A673 (cell line): ENCODE measurements at regions not wholly inside any gene's neighbourhood (a gene's known extent, or its start where the extent isn't known, plus 50 kb on each side); places are given as distances from the start of the nearest gene placed in this dataset.

Source experiments
- BruUV-seq: library from RNA; stranded (reverse); fragments of 400-500 nt; replicated peaks from 2 replicates; lab custom pipeline; 2021; lab: Mats Ljungman, UMichigan
- CTCF ChIA-PET: fragments of 300-600 bp; sonication (Branson Sonifier 250); formaldehyde crosslinking; loops from one replicate; lab custom pipeline; 2022; ENCODE audit warnings: antibody characterized with exemption; lab: Charles Lee
- POLR2A ChIA-PET: fragments of 300-600 bp; sonication (Branson Sonifier 250); formaldehyde crosslinking; loops from one replicate; lab custom pipeline; 2022; ENCODE audit warnings: antibody characterized with exemption; ENCODE audit not compliant: low non-redundant PET; lab: Charles Lee
- DNase-seq: peaks from one replicate; pipeline ENCODE4 v3.0.0-alpha.2; 2015; ENCODE audit warnings: low spot score
- H3K27ac ChIP-seq: fragments of 200-600 bp; sonication (generic); 2 replicates; pipeline ENCODE4 v1.5.1; 2016; ENCODE audit warnings: mixed run types, low read depth, mild to moderate bottlenecking, mixed read lengths, antibody characterized with exemption, low read length; ENCODE audit not compliant: poor library complexity, severe bottlenecking
- H3K27me3 ChIP-seq: fragments of 200-600 bp; sonication (generic); replicated peaks from 2 replicates; pipeline ENCODE4 v1.6.1; 2017; ENCODE audit warnings: mixed run types, low read depth, mild to moderate bottlenecking, mixed read lengths, antibody characterized with exemption, low read length; ENCODE audit not compliant: insufficient read depth, poor library complexity
- H3K36me3 ChIP-seq: fragments of 200-600 bp; sonication (generic); 2 replicates; pipeline ENCODE4 v1.6.1; 2016; ENCODE audit warnings: mixed run types, mild to moderate bottlenecking, mixed read lengths, antibody characterized with exemption, low read length; ENCODE audit not compliant: insufficient read depth, poor library complexity, severe bottlenecking
- H3K4me1 ChIP-seq: fragments of 200-600 bp; sonication (generic); 2 replicates; pipeline ENCODE4 v1.6.1; 2017; ENCODE audit warnings: mixed run types, mild to moderate bottlenecking, mixed read lengths, antibody characterized with exemption, low read length; ENCODE audit not compliant: insufficient read depth, poor library complexity, severe bottlenecking
- H3K4me3 ChIP-seq: fragments of 200-600 bp; sonication (generic); 2 replicates; pipeline ENCODE4 v1.5.1; 2016; ENCODE audit warnings: low read depth, mixed run types, mild to moderate bottlenecking, mixed read lengths, low read length; ENCODE audit not compliant: poor library complexity, severe bottlenecking
- H3K9me3 ChIP-seq: fragments of 200-600 bp; sonication (generic); 2 replicates; pipeline ENCODE4 v1.6.1; 2016; ENCODE audit warnings: mixed run types, low read depth, mild to moderate bottlenecking, mixed read lengths, antibody characterized with exemption, low read length; ENCODE audit not compliant: poor library complexity, severe bottlenecking
- CTCF ChIP-seq: fragments of 300-800, 200-600 bp; sonication (generic); conservative IDR thresholded peaks from 2 replicates; pipeline ENCODE4 v1.5.1; 2017; ENCODE audit warnings: low read depth, mild to moderate bottlenecking, antibody characterized with exemption, low read length, moderate library complexity, mixed read lengths
- EZH2 ChIP-seq: fragments of 200-600 bp; sonication (generic); IDR thresholded peaks from 2 replicates; pipeline ENCODE4 v1.6.1; 2017; ENCODE audit warnings: borderline replicate concordance, low read depth, mild to moderate bottlenecking, mixed read lengths, antibody characterized with exemption, low read length; ENCODE audit not compliant: poor library complexity, severe bottlenecking
- intact Hi-C: fragments of 100-400 bp; cut with micrococcal nuclease; formaldehyde crosslinking; loops from one replicate; pipeline ENCODE4 v1.10.0; 2022; ENCODE audit not compliant: unreplicated experiment

GRCh38 chr6:2581011-2581410 lies 169.7 kb downstream of the MYLK4 start:
- no peaks in the 10 kb centered on the region for H3K27me3 ChIP-seq
- H3K27ac ChIP-seq, result no peak overlapping the region
- no TSS peak for BruUV-seq
- no peaks in the 10 kb centered on the region for H3K9me3 ChIP-seq
- POLR2A ChIA-PET, result no interaction called here
- CTCF ChIA-PET, result no interaction called here
- H3K36me3 ChIP-seq, result no peaks in the 10 kb centered on the region
- no peak for DNase-seq
- H3K4me3 ChIP-seq, result no peak overlapping the region
- no peaks in the 10 kb centered on the region for H3K4me1 ChIP-seq
- intact Hi-C loops, result no loop called here
- TF ChIP-seq EZH2 (no peak), CTCF (no peak)

GRCh38 chr6:2579804-2580570 lies 170.7 kb downstream of the MYLK4 start:
- no peak overlapping the region for H3K27ac ChIP-seq
- CTCF ChIA-PET, result no interaction called here
- intact Hi-C loops, result no loop called here
- H3K36me3 ChIP-seq, result no peaks in the 10 kb centered on the region
- H3K9me3 ChIP-seq, result no peaks in the 10 kb centered on the region
- H3K4me1 ChIP-seq, result no peaks in the 10 kb centered on the region
- POLR2A ChIA-PET, result no interaction called here
- H3K4me3 ChIP-seq, result no peak overlapping the region
- no peak for DNase-seq
- no peaks in the 10 kb centered on the region for H3K27me3 ChIP-seq
- TF ChIP-seq EZH2 (no peak), CTCF (no peak)
- no TSS peak for BruUV-seq

- H3K4me1 ChIP-seq, result no peaks in the 10 kb centered on the region
- ChIA-PET POLR2A (no interaction called here), CTCF (no interaction called here)
- no peak overlapping the region for H3K4me3 ChIP-seq
- intact Hi-C loops, result no loop called here
- no peak overlapping the region for H3K27ac ChIP-seq
- TF ChIP-seq CTCF (no peak), EZH2 (no peak)
- DNase-seq, result no peak
- no peaks in the 10 kb centered on the region for H3K27me3 ChIP-seq
- BruUV-seq, result no TSS peak
- no peaks in the 10 kb centered on the region for H3K9me3 ChIP-seq
- no peaks in the 10 kb centered on the region for H3K36me3 ChIP-seq
Observed at GRCh38 chr6:2579241-2579761, 171.4 kb downstream of the MYLK4 start.
